ENCODE measurements at regions not wholly inside any gene's neighbourhood (a gene's known extent, or its start where the extent isn't known, plus 50 kb on each side); places are given as distances from the start of the nearest gene placed in this dataset.
A peak's percentile ranks its signal among the peaks of the same experiment; 100 is the strongest.

DNA sequence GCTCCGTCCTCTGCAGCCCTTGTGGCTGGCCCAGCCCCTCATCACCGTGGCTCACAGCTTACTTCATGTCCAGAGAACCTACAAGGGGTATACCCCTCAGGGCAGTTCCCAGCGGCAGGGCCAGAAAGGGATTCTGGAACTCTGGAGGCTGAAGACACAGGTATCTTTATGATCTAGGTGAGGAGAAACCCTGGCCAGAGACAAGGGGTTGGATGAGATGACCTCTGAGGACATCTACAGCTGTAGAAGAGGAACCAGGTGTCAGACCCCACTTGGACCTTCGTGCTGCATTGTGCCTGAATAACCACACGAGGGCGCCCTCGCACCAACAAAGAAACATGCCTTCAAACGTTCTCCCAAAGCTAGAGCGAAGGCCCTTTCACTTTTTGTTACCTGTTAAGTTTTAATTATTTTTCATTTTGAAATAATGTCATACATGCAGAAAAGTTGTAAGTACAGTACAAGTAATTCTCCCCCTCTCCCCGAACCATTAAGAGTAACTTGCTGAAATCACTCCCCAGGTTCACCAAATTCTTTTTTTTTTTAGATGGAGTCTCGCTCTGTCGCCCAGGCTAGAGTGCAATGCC lies 118.7 kb upstream of the SMAD3 start:
- TF ChIP-seq, protein P1, sequence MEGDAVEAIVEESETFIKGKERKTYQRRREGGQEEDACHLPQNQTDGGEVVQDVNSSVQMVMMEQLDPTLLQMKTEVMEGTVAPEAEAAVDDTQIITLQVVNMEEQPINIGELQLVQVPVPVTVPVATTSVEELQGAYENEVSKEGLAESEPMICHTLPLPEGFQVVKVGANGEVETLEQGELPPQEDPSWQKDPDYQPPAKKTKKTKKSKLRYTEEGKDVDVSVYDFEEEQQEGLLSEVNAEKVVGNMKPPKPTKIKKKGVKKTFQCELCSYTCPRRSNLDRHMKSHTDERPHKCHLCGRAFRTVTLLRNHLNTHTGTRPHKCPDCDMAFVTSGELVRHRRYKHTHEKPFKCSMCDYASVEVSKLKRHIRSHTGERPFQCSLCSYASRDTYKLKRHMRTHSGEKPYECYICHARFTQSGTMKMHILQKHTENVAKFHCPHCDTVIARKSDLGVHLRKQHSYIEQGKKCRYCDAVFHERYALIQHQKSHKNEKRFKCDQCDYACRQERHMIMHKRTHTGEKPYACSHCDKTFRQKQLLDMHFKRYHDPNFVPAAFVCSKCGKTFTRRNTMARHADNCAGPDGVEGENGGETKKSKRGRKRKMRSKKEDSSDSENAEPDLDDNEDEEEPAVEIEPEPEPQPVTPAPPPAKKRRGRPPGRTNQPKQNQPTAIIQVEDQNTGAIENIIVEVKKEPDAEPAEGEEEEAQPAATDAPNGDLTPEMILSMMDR (IDR thresholded peaks at IDR 0.05) = peak; percentile 99
- TF ChIP-seq, protein P2, sequence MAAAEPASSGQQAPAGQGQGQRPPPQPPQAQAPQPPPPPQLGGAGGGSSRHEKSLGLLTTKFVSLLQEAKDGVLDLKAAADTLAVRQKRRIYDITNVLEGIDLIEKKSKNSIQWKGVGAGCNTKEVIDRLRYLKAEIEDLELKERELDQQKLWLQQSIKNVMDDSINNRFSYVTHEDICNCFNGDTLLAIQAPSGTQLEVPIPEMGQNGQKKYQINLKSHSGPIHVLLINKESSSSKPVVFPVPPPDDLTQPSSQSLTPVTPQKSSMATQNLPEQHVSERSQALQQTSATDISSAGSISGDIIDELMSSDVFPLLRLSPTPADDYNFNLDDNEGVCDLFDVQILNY (CRISPR knock-in tag; IDR thresholded peaks at IDR 0.05) = no peak
- no peak for TF ChIP-seq SP1 (CRISPR knock-in tag; conservative IDR thresholded peaks at IDR 0.05)
- TF ChIP-seq TCF7 (CRISPR knock-in tag; IDR thresholded peaks at IDR 0.05; ENCODE audit: low read depth) = no peak
- no peak for TF ChIP-seq ESRRA (CRISPR knock-in tag; IDR thresholded peaks at IDR 0.05; ENCODE audit: borderline replicate concordance)
- TF ChIP-seq, protein P3, sequence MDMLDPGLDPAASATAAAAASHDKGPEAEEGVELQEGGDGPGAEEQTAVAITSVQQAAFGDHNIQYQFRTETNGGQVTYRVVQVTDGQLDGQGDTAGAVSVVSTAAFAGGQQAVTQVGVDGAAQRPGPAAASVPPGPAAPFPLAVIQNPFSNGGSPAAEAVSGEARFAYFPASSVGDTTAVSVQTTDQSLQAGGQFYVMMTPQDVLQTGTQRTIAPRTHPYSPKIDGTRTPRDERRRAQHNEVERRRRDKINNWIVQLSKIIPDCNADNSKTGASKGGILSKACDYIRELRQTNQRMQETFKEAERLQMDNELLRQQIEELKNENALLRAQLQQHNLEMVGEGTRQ (CRISPR knock-in tag; IDR thresholded peaks at IDR 0.05) = no peak
- TF ChIP-seq, protein P4, sequence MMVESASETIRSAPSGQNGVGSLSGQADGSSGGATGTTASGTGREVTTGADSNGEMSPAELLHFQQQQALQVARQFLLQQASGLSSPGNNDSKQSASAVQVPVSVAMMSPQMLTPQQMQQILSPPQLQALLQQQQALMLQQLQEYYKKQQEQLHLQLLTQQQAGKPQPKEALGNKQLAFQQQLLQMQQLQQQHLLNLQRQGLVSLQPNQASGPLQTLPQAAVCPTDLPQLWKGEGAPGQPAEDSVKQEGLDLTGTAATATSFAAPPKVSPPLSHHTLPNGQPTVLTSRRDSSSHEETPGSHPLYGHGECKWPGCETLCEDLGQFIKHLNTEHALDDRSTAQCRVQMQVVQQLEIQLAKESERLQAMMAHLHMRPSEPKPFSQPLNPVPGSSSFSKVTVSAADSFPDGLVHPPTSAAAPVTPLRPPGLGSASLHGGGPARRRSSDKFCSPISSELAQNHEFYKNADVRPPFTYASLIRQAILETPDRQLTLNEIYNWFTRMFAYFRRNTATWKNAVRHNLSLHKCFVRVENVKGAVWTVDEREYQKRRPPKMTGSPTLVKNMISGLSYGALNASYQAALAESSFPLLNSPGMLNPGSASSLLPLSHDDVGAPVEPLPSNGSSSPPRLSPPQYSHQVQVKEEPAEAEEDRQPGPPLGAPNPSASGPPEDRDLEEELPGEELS (CRISPR knock-in tag; IDR thresholded peaks at IDR 0.05) = no peak
- TF ChIP-seq, protein P5, sequence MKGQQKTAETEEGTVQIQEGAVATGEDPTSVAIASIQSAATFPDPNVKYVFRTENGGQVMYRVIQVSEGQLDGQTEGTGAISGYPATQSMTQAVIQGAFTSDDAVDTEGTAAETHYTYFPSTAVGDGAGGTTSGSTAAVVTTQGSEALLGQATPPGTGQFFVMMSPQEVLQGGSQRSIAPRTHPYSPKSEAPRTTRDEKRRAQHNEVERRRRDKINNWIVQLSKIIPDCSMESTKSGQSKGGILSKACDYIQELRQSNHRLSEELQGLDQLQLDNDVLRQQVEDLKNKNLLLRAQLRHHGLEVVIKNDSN (CRISPR knock-in tag; IDR thresholded peaks at IDR 0.05) = no peak
- no peak for TF ChIP-seq ZNF121 (CRISPR knock-in tag; IDR thresholded peaks at IDR 0.05)
- TF ChIP-seq FOXK1 (CRISPR knock-in tag; IDR thresholded peaks at IDR 0.05) = no peak
- no peak for TF ChIP-seq NFYB (CRISPR knock-in tag; conservative IDR thresholded peaks at IDR 0.05; ENCODE audit: low read depth)
- TF ChIP-seq, protein P6, sequence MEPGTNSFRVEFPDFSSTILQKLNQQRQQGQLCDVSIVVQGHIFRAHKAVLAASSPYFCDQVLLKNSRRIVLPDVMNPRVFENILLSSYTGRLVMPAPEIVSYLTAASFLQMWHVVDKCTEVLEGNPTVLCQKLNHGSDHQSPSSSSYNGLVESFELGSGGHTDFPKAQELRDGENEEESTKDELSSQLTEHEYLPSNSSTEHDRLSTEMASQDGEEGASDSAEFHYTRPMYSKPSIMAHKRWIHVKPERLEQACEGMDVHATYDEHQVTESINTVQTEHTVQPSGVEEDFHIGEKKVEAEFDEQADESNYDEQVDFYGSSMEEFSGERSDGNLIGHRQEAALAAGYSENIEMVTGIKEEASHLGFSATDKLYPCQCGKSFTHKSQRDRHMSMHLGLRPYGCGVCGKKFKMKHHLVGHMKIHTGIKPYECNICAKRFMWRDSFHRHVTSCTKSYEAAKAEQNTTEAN (CRISPR knock-in tag; IDR thresholded peaks at IDR 0.05) = no peak
- TF ChIP-seq, protein P7, sequence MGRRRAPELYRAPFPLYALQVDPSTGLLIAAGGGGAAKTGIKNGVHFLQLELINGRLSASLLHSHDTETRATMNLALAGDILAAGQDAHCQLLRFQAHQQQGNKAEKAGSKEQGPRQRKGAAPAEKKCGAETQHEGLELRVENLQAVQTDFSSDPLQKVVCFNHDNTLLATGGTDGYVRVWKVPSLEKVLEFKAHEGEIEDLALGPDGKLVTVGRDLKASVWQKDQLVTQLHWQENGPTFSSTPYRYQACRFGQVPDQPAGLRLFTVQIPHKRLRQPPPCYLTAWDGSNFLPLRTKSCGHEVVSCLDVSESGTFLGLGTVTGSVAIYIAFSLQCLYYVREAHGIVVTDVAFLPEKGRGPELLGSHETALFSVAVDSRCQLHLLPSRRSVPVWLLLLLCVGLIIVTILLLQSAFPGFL (CRISPR knock-in tag; IDR thresholded peaks at IDR 0.05; ENCODE audit: borderline replicate concordance) = no peak
- TF ChIP-seq, protein P8, sequence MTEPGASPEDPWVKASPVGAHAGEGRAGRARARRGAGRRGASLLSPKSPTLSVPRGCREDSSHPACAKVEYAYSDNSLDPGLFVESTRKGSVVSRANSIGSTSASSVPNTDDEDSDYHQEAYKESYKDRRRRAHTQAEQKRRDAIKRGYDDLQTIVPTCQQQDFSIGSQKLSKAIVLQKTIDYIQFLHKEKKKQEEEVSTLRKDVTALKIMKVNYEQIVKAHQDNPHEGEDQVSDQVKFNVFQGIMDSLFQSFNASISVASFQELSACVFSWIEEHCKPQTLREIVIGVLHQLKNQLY (CRISPR knock-in tag; IDR thresholded peaks at IDR 0.05) = no peak
